ENCODE measurements at regions not wholly inside any gene's neighbourhood (a gene's known extent, or its start where the extent isn't known, plus 50 kb on each side); places are given as distances from the start of the nearest gene placed in this dataset.

- TF ChIP-seq YY1 (IDR thresholded peaks at IDR 0.05; ENCODE audit: insufficient read depth, insufficient read length) (no peak), ZNF274 (IDR thresholded peaks at IDR 0.05; ENCODE audit: low read depth, low read length) (no peak)
These were observed 557.1 kb downstream of the DACH1 start for GRCh38 chr13:71309905-71310304.
